HepG2 (cell line): ENCODE measurements at regions not wholly inside any gene's neighbourhood (a gene's known extent, or its start where the extent isn't known, plus 50 kb on each side); places are given as distances from the start of the nearest gene placed in this dataset.

Experiments
- ERF ChIP-seq: IDR thresholded peaks from 2 replicates; pipeline ENCODE4 v1.6.1; 2018; ENCODE audit warnings: missing biosample characterization, missing genetic modification reagents
- ETV6 ChIP-seq: sonication (generic); formaldehyde crosslinking; conservative IDR thresholded peaks from 2 replicates; pipeline ENCODE4 v1.4.0; 2020; ENCODE audit warnings: missing genetic modification reagents
- FOXO1 ChIP-seq: sonication (generic); formaldehyde crosslinking; IDR thresholded peaks from 2 replicates; pipeline ENCODE4 v1.4.0; 2020; ENCODE audit warnings: missing genetic modification reagents
- GATAD1 ChIP-seq: IDR thresholded peaks from 2 replicates; pipeline ENCODE4 v1.6.1; 2016; ENCODE audit warnings: missing genetic modification reagents, missing compliant biosample characterization
- HNF1A ChIP-seq, 2 experiments: sonication (generic) in 1 of 2; formaldehyde crosslinking in 1 of 2; IDR thresholded peaks; 2 replicates each; pipeline versions ENCODE4 v1.4.0 to v1.6.1; 2016 to 2020; ENCODE audit warnings: borderline replicate concordance in 1 of 2, low read depth in 1 of 2, mild to moderate bottlenecking in 1 of 2, missing genetic modification reagents in 1 of 2
- HOXD1 ChIP-seq: sonication (generic); formaldehyde crosslinking; IDR thresholded peaks from 2 replicates; pipeline ENCODE4 v1.5.0; 2020; ENCODE audit warnings: missing genetic modification reagents
- JDP2 ChIP-seq: sonication (generic); formaldehyde crosslinking; IDR thresholded peaks from 2 replicates; pipeline ENCODE4 v1.8.1; 2022; ENCODE audit warnings: missing genetic modification reagents, borderline replicate concordance
- PHF8 ChIP-seq: sonication (generic); formaldehyde crosslinking; IDR thresholded peaks from 2 replicates; pipeline ENCODE4 v1.5.0; 2020; ENCODE audit warnings: missing genetic modification reagents
- REPIN1 ChIP-seq: sonication (generic); formaldehyde crosslinking; IDR thresholded peaks from 2 replicates; pipeline ENCODE4 v1.8.0; 2022; ENCODE audit warnings: missing genetic modification reagents, low read depth, mild to moderate bottlenecking, borderline replicate concordance
- SRY ChIP-seq: sonication (generic); formaldehyde crosslinking; IDR thresholded peaks from 2 replicates; pipeline ENCODE4 v1.8.0; 2022; ENCODE audit warnings: mild to moderate bottlenecking, missing genetic modification reagents
- STAG1 ChIP-seq: sonication (generic); formaldehyde crosslinking; IDR thresholded peaks from 2 replicates; pipeline ENCODE4 v1.4.0; 2020; ENCODE audit warnings: missing genetic modification reagents
- TGIF2 ChIP-seq: IDR thresholded peaks from 2 replicates; pipeline ENCODE4 v1.6.1; 2016; ENCODE audit warnings: control low read depth, missing compliant biosample characterization
- TOPORS ChIP-seq: sonication (generic); formaldehyde crosslinking; IDR thresholded peaks from 2 replicates; pipeline ENCODE4 v1.8.0; 2023; ENCODE audit warnings: mild to moderate bottlenecking, missing genetic modification reagents
- ZNF224 ChIP-seq: sonication (generic); formaldehyde crosslinking; IDR thresholded peaks from 2 replicates; pipeline ENCODE4 v1.5.0; 2020; ENCODE audit warnings: mild to moderate bottlenecking, missing genetic modification reagents
- ZNF547 ChIP-seq: sonication (generic); formaldehyde crosslinking; IDR thresholded peaks from 2 replicates; pipeline ENCODE4 v1.5.1; 2020; ENCODE audit warnings: mild to moderate bottlenecking, missing genetic modification reagents
- ZNF558 ChIP-seq: sonication (generic); formaldehyde crosslinking; IDR thresholded peaks from 2 replicates; pipeline ENCODE4 v1.9.0; 2022; ENCODE audit warnings: mild to moderate bottlenecking, missing genetic modification reagents, borderline replicate concordance
- ZNF746 ChIP-seq: sonication (generic); formaldehyde crosslinking; IDR thresholded peaks from 2 replicates; pipeline ENCODE4 v1.8.0; 2022; ENCODE audit warnings: mild to moderate bottlenecking, missing genetic modification reagents
- ZSCAN25 ChIP-seq: sonication (generic); formaldehyde crosslinking; IDR thresholded peaks from 2 replicates; pipeline ENCODE4 v1.8.0; 2022; ENCODE audit warnings: mild to moderate bottlenecking, missing genetic modification reagents
- TF ChIP-seq, protein P1 (sequence below): sonication (generic); formaldehyde crosslinking; IDR thresholded peaks from 2 replicates; pipeline ENCODE4 v1.5.0; 2020; ENCODE audit warnings: missing genetic modification reagents
- TF ChIP-seq, protein P2 (sequence below): sonication (generic); formaldehyde crosslinking; IDR thresholded peaks from 2 replicates; pipeline ENCODE4 v1.4.0; 2020; ENCODE audit warnings: missing genetic modification reagents, mild to moderate bottlenecking, borderline replicate concordance
- TF ChIP-seq, protein P3 (sequence below): sonication (generic); formaldehyde crosslinking; IDR thresholded peaks from 2 replicates; pipeline ENCODE4 v1.5.1; 2020; ENCODE audit warnings: mild to moderate bottlenecking, missing genetic modification reagents, borderline replicate concordance

DNA sequence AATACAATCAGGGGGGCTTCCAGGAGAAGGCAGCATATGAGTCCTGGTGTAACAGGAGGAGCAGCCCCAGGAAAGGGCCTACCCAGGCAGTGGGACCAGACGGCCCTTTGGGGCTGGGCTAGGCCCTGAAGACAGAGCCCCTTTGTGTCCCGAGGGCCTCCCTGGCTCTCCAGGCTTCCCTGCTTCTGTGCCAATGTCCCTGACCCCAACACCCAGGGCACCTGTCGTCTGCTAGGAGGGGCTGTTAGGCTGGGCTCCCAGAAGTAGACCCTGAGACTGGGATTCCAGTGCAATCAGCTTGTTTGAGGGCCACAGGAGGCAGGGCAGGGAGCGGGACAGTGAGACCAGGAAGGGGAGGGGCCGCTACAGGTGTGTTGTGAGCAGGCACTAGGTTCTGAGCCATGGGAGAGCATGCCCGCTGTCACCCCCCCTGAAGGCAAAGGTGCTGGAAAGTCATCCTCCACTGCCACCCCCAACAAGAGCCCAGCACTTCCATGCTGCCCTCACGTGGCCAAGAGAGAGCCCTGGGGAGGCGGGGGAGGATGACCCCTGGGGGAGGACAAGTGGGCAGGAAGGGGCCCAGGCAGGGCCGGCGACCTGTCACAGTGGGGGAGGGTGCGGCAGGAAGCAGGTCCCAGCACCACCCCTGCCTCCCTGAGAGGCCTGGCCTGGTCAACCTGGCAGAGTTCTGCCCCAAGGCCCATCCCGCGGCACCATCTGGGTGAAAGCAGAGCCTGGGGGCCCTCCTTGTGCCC is 64.8 kb downstream of the ADRA2C start (continued):
- TF ChIP-seq, protein P1, sequence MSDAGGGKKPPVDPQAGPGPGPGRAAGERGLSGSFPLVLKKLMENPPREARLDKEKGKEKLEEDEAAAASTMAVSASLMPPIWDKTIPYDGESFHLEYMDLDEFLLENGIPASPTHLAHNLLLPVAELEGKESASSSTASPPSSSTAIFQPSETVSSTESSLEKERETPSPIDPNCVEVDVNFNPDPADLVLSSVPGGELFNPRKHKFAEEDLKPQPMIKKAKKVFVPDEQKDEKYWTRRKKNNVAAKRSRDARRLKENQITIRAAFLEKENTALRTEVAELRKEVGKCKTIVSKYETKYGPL (CRISPR knock-in tag), result no peak
- TF ChIP-seq SRY (CRISPR knock-in tag), result peak; percentile 58; the same call in 1 of the 2 replicates
- peak; percentile 85; the same call in 1 of the 2 replicates for TF ChIP-seq ZSCAN25 (CRISPR knock-in tag)
- TF ChIP-seq, protein P2, sequence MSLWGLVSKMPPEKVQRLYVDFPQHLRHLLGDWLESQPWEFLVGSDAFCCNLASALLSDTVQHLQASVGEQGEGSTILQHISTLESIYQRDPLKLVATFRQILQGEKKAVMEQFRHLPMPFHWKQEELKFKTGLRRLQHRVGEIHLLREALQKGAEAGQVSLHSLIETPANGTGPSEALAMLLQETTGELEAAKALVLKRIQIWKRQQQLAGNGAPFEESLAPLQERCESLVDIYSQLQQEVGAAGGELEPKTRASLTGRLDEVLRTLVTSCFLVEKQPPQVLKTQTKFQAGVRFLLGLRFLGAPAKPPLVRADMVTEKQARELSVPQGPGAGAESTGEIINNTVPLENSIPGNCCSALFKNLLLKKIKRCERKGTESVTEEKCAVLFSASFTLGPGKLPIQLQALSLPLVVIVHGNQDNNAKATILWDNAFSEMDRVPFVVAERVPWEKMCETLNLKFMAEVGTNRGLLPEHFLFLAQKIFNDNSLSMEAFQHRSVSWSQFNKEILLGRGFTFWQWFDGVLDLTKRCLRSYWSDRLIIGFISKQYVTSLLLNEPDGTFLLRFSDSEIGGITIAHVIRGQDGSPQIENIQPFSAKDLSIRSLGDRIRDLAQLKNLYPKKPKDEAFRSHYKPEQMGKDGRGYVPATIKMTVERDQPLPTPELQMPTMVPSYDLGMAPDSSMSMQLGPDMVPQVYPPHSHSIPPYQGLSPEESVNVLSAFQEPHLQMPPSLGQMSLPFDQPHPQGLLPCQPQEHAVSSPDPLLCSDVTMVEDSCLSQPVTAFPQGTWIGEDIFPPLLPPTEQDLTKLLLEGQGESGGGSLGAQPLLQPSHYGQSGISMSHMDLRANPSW (CRISPR knock-in tag), result peak; percentile 88
- TF ChIP-seq HNF1A (IDR thresholded peaks at IDR 0.05; ENCODE audit: low read depth), result no peak
- TF ChIP-seq HNF1A (CRISPR knock-in tag; IDR thresholded peaks at IDR 0.05; ENCODE audit: borderline replicate concordance), result peak; percentile 89; the same call in 1 of the 2 replicates
- 0 out of 2 replicates have a peak, but pooled peaks have one; percentile 14 for TF ChIP-seq ZNF547
- peak; percentile 98 for TF ChIP-seq ZNF746
- peak; percentile 76; the same call in 1 of the 2 replicates for TF ChIP-seq HOXD1
- TF ChIP-seq TOPORS (CRISPR knock-in tag), result 0 out of 2 replicates have a peak, but pooled peaks have one; percentile 49
- peak; percentile 86; the same call in 1 of the 2 replicates for TF ChIP-seq ERF
- peak; percentile 49 for TF ChIP-seq GATAD1 (CRISPR knock-in tag)
- TF ChIP-seq, protein P3, sequence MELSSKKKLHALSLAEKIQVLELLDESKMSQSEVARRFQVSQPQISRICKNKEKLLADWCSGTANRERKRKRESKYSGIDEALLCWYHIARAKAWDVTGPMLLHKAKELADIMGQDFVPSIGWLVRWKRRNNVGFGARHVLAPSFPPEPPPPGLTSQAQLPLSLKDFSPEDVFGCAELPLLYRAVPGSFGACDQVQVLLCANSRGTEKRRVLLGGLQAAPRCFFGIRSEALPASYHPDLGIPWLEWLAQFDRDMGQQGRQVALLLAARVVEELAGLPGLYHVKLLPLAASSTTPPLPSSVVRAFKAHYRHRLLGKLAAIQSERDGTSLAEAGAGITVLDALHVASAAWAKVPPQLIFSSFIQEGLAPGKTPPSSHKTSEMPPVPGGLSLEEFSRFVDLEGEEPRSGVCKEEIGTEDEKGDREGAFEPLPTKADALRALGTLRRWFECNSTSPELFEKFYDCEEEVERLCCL, result no peak
- no peak; the same call in 1 of the 2 replicates for TF ChIP-seq PHF8 (CRISPR knock-in tag)
- TF ChIP-seq JDP2, result no peak
- peak; percentile 72 for TF ChIP-seq STAG1 (CRISPR knock-in tag)
- TF ChIP-seq ETV6 (CRISPR knock-in tag), result 0 out of 2 replicates have a peak, but pooled peaks have one; percentile 16
- TF ChIP-seq FOXO1, result peak; percentile 62; the same call in 1 of the 2 replicates
- no peak; the same call in 1 of the 2 replicates for TF ChIP-seq ZNF558 (CRISPR knock-in tag)
- no peak for TF ChIP-seq ZNF224 (CRISPR knock-in tag)
- TF ChIP-seq TGIF2, result peak; percentile 98
- peak; percentile 66 for TF ChIP-seq REPIN1
